ENCODE measurements at regions not wholly inside any gene's neighbourhood (a gene's known extent, or its start where the extent isn't known, plus 50 kb on each side); places are given as distances from the start of the nearest gene placed in this dataset.

DNA sequence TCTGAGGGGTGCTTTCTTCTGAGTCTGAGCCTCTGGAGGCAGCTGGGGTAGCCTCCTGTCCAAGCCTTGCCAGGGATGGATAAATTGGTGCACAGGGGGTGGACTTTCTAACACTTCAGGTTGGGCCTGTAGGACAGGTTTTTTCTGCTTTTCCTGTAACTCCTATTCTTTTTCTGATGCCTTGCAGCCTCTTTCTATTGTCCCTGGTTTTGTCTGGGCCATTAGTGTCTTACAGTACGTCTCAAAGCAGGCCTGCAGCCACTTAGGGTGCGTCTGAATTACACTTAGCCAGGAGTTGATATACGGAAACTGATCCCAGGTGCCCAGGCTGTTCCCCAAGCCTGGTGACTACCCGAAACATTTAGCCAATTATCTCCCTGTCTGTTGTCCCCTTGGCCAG is 213.3 kb upstream of the HTR2A start:
- TF ChIP-seq CTCF (IDR thresholded peaks at IDR 0.05; ENCODE audit: insufficient read depth, low read length, poor library complexity, severe bottlenecking) (no peak), EZH2phosphoT487 (conservative IDR thresholded peaks at IDR 0.05; ENCODE audit: low read length) (no peak)
